Adipocyte (in vitro differentiated cells): ENCODE measurements at regions not wholly inside any gene's neighbourhood (a gene's known extent, or its start where the extent isn't known, plus 50 kb on each side); places are given as distances from the start of the nearest gene placed in this dataset.

ENCODE experiments used
- DNase-seq: peaks from one replicate; pipeline ENCODE4 v3.0.0-alpha.2; 2015; ENCODE audit warnings: low read depth
- H3K27me3 ChIP-seq: replicated peaks from 2 replicates; pipeline ENCODE4 v1.7.0; 2013; ENCODE audit warnings: mild to moderate bottlenecking, low read length, moderate library complexity; ENCODE audit not compliant: control insufficient read depth, insufficient read depth
- H3K36me3 ChIP-seq: 2 replicates; pipeline ENCODE4 v1.7.0; 2013; ENCODE audit warnings: low read length, mild to moderate bottlenecking, moderate library complexity; ENCODE audit not compliant: control insufficient read depth, insufficient read depth, severe bottlenecking
- H3K4me1 ChIP-seq: 2 replicates; pipeline ENCODE4 v1.7.0; 2013; ENCODE audit warnings: mild to moderate bottlenecking, low read length, moderate library complexity; ENCODE audit not compliant: control insufficient read depth, insufficient read depth
- H3K4me3 ChIP-seq: 2 replicates; pipeline ENCODE4 v1.7.0; 2013; ENCODE audit warnings: mild to moderate bottlenecking, low read length, moderate library complexity
- H3K9ac ChIP-seq: 2 replicates; pipeline ENCODE4 v1.7.0; 2013; ENCODE audit warnings: mild to moderate bottlenecking, low read length, moderate library complexity
- H3K9me3 ChIP-seq: 2 replicates; pipeline ENCODE4 v1.7.0; 2013; ENCODE audit warnings: mild to moderate bottlenecking, low read length, moderate library complexity; ENCODE audit not compliant: control insufficient read depth

- no peak overlapping the region for H3K4me3 ChIP-seq
- H3K27me3 ChIP-seq = peaks cover 26% of the 10 kb centered on the region
- no peak for DNase-seq
- peaks cover 23% of the 10 kb centered on the region for H3K4me1 ChIP-seq
- no peaks in the 10 kb centered on the region for H3K9me3 ChIP-seq
- H3K9ac ChIP-seq = no peak overlapping the region
- H3K36me3 ChIP-seq = no peaks in the 10 kb centered on the region
Measured at GRCh38 chr16:86364653-86365380, 145.5 kb upstream of the FOXF1 start.

GRCh38 chr16:86365513-86366273, 144.6 kb upstream of the FOXF1 start:
- Histone ChIP-seq H3K9ac (no peak overlapping the region), H3K4me3 (no peak overlapping the region), H3K9me3 (no peaks in the 10 kb centered on the region), H3K36me3 (no peaks in the 10 kb centered on the region), H3K4me1 (peaks cover 23% of the 10 kb centered on the region), H3K27me3 (peaks cover 24% of the 10 kb centered on the region)
- no peak for DNase-seq

GRCh38 chr16:86366481-86366880, 143.8 kb upstream of the FOXF1 start:
- peaks cover 22% of the 10 kb centered on the region for H3K27me3 ChIP-seq
- no peak for DNase-seq
- H3K4me3 ChIP-seq = no peak overlapping the region
- peaks cover 23% of the 10 kb centered on the region for H3K4me1 ChIP-seq
- H3K36me3 ChIP-seq = no peaks in the 10 kb centered on the region
- H3K9ac ChIP-seq = no peak overlapping the region
- no peaks in the 10 kb centered on the region for H3K9me3 ChIP-seq

GRCh38 chr16:86367291-86368072, 142.8 kb upstream of the FOXF1 start:
- peaks cover 26% of the 10 kb centered on the region for H3K27me3 ChIP-seq
- DNase-seq = peak; percentile 27
- H3K4me1 ChIP-seq = peaks cover 21% of the 10 kb centered on the region
- no peak overlapping the region for H3K9ac ChIP-seq
- no peaks in the 10 kb centered on the region for H3K36me3 ChIP-seq
- H3K4me3 ChIP-seq = no peak overlapping the region
- H3K9me3 ChIP-seq = no peaks in the 10 kb centered on the region

- H3K9me3 ChIP-seq = no peaks in the 10 kb centered on the region
- peaks cover 13% of the 10 kb centered on the region for H3K4me1 ChIP-seq
- H3K36me3 ChIP-seq = no peaks in the 10 kb centered on the region
- no peak for DNase-seq
- peaks cover 26% of the 10 kb centered on the region for H3K27me3 ChIP-seq
- H3K9ac ChIP-seq = no peak overlapping the region
- H3K4me3 ChIP-seq = no peak overlapping the region
Measured at GRCh38 chr16:86368261-86368660, 142.1 kb upstream of the FOXF1 start.

GRCh38 chr16:86370062-86370461, 140.3 kb upstream of the FOXF1 start:
- no peak overlapping the region for H3K9ac ChIP-seq
- DNase-seq = no peak
- H3K36me3 ChIP-seq = no peaks in the 10 kb centered on the region
- H3K27me3 ChIP-seq = peaks cover 26% of the 10 kb centered on the region
- no peak overlapping the region for H3K4me3 ChIP-seq
- peaks cover 7% of the 10 kb centered on the region for H3K9me3 ChIP-seq
- no peaks in the 10 kb centered on the region for H3K4me1 ChIP-seq

GRCh38 chr16:86371083-86371803, 139.1 kb upstream of the FOXF1 start:
- Histone ChIP-seq H3K9me3 (peaks cover 7% of the 10 kb centered on the region), H3K4me1 (no peaks in the 10 kb centered on the region), H3K36me3 (no peaks in the 10 kb centered on the region), H3K9ac (no peak overlapping the region), H3K27me3 (peaks cover 23% of the 10 kb centered on the region), H3K4me3 (no peak overlapping the region)
- DNase-seq = no peak

- no peak for DNase-seq
- Histone ChIP-seq H3K27me3 (peaks cover 24% of the 10 kb centered on the region), H3K4me1 (no peaks in the 10 kb centered on the region), H3K9me3 (peaks cover 7% of the 10 kb centered on the region), H3K4me3 (no peak overlapping the region), H3K9ac (no peak overlapping the region), H3K36me3 (no peaks in the 10 kb centered on the region)
Measured at GRCh38 chr16:86372193-86372592, 138.1 kb upstream of the FOXF1 start.

GRCh38 chr16:86373276-86373901, 136.9 kb upstream of the FOXF1 start:
- Histone ChIP-seq H3K9ac (no peak overlapping the region), H3K4me1 (no peaks in the 10 kb centered on the region), H3K36me3 (no peaks in the 10 kb centered on the region), H3K4me3 (no peak overlapping the region), H3K9me3 (peaks cover 7% of the 10 kb centered on the region), H3K27me3 (peaks cover 17% of the 10 kb centered on the region)
- no peak for DNase-seq

- no peak overlapping the region for H3K9ac ChIP-seq
- peaks cover 14% of the 10 kb centered on the region for H3K27me3 ChIP-seq
- H3K36me3 ChIP-seq = no peaks in the 10 kb centered on the region
- H3K4me1 ChIP-seq = peaks cover under 1% of the 10 kb centered on the region
- peaks cover 7% of the 10 kb centered on the region for H3K9me3 ChIP-seq
- no peak overlapping the region for H3K4me3 ChIP-seq
- DNase-seq = no peak
Measured at GRCh38 chr16:86374603-86375130, 135.7 kb upstream of the FOXF1 start.
